IPS-11a (cell line): ENCODE measurements at regions not wholly inside any gene's neighbourhood (a gene's known extent, or its start where the extent isn't known, plus 50 kb on each side); places are given as distances from the start of the nearest gene placed in this dataset.

Source experiments
- H3K4me3 ChIP-seq: one replicate; pipeline ENCODE4 v1.5.1; 2013; ENCODE audit warnings: low read depth, low read length, control low read depth

DNA sequence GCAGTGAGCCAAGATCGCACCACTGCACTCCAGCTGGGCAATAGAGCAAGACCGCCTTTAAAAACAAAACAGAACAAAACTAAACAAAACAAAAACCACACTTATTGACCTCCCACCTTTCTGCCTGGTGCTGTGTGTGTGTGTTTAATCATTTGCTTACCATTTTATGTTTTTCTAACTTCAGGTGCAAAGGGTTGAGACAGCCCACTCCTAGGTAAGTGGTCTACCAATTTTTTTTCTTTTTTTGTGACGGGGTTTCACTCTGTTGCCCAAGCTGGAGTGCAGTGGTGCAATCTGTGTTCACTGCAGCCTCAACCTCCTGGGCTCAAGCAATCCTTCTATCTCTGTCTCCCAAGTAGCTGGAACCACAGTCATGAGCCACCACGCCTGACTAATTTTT lies 65.8 kb downstream of the SALL1 start:
- no peak overlapping the region for H3K4me3 ChIP-seq

DNA sequence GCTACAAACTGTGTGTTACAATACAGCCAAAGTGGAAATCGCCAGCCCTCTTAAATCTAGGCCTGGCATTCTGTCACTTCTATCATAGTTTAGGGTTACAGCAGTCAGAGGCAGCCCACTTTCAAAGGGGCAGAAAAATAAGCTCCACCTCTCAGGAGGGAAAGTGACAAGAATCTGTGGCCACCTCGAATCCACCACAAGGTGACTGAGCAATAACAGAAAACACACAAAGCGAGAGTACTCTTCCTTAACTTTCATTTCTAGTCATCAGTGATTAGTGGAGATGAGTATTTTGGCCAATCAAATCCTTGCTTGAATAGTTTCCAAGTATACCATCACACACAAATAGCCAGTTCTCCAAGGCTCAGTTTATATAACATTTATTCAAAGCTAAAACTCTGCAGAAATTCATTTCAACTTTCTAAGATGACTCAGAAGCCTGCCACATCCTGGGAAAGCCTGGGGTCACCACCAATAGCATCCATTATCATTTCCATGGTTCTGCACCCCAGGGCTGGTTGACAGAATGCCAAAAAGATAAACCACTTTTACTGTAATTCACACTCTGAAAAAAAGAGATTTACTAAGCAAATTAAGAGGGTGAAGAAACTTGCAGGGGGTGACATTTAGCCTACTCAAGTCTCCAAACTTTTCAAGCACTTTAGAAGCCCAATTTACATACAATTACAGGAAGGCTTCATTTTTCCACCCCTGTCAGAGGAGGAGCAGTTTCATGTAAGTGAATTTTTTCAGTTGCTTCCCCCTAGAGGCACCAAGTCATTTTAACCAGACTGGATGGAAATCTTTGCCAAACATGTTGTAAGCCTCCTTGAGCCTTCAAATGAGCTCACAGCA lies 66.8 kb downstream of the SALL1 start:
- no peak overlapping the region for H3K4me3 ChIP-seq

DNA sequence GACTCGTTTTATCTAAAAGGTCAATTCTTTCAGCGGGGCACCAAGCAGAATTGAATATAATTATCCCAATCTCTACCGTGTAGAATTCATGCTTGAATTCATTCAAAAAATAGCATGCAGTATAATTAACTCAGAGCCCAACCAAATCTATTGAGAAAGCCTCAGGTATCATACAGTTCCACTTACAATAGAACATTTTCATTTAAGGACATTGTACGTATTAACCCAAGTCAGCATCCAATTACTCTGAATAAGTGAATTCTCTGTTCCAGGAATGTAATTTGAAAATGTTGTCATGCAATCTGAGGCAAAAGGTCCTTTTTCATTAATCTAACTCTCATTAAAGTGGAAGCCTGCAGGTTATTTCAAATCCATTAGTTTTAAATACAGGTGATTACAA lies 78.5 kb downstream of the SALL1 start:
- H3K4me3 ChIP-seq, result no peak overlapping the region

DNA sequence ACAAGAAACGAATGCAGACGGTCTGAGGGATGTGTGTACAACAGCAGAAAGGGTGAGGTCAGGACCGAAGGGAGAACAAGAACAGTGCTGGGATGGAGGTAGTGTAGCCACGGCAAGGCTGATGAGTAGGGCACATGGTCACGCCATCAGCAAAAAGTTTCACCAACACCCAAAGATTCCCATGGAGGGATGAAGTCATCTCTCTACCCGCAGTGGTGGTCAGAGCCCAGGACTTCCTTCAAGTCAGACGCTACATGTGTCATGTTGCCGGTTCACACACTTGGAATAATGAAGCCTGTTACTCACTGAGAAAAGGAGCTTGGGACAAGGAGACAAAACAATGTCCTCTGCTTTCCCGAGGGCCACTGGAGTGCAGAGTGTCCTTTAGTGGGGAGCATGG lies 79.7 kb downstream of the SALL1 start:
- no peak overlapping the region for H3K4me3 ChIP-seq

DNA sequence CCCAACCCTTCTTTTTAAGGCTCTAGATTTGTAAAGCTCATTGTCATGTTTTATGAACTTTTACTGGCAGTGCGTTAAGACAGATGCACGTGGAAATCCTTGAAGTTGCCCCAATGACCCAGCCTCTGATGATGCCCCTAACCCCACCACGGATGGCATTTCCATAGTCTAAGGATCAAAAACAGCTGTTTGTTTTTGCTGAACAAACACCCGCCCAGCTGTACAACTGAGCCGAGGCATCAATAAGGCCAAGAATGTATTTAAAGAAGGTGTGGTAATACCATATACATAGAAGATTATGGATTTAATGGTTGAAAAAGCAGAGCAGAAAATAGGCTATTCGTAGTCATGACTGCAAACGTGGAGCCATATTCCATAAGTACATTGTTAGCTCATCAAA lies 83.7 kb downstream of the SALL1 start:
- H3K4me3 ChIP-seq, result no peak overlapping the region

DNA sequence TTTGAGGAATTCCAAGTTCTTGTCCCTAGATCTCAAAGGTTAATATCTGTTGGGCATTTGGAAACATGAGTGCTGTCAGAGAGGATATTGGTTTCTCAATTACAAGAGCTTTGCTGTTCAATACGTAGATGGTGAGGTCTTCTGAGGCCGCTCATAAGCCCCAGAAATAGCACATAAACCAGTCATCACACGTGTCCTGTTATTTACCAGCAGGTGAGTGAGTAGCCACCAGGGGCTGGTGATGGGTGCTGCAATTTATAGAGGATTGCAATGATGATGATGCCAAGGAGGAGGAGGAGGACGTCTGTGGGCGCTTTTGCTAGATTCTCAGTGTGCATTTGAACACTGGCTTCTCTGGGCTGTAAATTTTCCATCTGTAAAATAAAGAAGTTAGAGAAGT lies 89.0 kb downstream of the SALL1 start:
- H3K4me3 ChIP-seq, result no peak overlapping the region

DNA sequence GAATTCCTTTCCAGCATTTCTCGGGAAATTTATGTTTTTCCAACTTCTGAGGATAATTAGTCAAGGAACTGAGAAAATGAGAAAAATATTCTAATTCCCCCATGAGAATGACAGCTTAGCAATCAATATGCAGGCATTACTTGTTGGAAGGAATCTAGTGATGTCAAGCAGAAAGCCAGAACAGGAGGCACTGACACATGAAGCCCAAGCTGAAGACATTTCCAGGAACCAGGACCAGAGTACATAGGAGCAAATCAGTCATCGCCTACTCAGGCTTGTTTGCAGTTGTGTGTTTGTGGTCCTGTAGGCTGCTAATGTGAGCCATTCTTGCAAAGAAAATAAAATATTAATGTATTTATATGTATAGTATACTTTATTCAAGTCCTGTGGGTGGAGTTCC lies 89.7 kb downstream of the SALL1 start:
- no peak overlapping the region for H3K4me3 ChIP-seq

DNA sequence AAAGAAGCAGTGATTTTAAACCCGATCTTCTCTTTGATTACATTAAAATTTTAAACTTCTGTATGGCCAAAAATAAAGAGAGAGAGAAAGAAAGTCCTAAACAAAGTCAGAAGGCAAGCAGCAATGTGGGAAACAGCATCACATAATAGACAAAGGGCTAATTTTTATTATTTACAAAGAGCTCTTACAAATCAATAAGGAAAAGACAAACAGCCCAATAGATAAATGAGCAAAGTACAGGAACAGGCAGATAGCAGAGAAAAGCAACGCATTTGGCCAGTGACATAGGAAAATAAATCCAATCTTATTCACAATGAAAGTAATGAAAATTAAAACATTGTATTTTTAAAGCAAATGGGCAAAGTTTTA lies 93.1 kb downstream of the SALL1 start:
- no peak overlapping the region for H3K4me3 ChIP-seq

DNA sequence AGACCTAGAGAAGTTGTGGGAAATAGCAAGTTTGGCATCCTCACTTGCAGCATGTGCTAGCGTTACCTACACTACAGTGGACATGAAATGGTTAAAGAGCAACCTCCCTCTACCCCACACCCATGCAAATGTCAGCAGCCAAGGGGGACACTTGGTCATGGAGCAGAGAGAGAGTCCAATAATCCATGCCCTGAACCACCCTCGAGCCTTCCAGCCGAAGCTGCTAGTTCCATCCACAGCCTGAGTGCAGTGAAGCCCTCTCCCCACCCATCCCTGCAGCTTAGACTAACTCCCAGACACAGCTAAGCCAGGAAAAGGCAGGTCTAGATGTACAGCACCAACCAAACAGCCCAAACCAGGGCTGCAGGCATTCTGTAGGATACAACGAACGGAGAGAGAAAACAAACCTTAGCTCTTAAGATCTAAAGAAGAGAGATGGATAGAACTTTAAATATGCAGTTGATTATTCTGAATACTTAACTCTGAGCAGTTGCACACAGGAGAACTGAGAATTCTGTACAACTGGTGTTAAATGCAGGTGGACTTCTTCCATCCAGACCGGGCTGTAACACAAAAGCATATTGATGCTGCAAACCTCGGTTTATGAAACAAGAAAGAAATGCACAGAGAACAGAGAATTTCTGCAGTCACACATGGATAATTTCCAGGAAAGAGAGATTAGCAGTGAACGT lies 93.8 kb downstream of the SALL1 start:
- no peak overlapping the region for H3K4me3 ChIP-seq

DNA sequence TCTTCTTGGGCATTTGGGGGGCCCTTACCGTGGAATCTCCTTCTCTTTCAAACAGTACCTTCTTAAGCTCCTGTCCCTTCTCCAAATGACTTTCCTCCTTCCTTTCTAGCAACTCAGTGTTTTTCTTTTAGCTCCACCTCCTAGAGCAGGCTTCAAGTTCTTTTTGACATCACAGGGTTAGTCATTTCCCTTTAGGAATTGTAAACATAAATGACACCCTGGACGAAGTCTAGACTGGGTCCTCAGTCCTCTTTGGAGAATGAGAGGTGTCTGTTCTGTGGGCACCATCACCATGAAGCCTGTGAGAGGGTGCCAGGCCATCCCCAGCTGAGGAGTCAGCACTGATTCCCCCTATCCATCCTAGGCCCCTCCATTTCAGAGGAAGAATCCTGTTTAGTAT lies 94.7 kb downstream of the SALL1 start:
- no peak overlapping the region for H3K4me3 ChIP-seq

DNA sequence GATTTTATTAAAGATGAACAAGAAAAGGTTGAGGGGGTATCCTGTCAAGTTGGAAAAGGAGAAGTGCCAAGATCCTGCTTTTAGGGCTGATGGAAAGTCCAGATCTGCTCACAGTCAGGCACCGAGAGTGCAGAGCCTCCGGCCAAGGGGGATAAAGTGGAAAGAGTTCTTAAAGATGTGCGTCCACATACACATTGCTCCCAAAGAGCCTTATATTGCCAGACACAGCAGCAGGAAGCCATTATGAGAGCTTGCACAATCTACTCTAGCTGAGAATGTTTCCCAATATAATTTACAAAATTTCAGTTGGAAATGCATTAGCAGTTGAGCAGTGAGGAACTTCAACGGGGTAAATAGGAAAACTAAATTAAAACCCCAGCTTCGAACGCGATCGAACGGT lies 95.6 kb downstream of the SALL1 start:
- H3K4me3 ChIP-seq, result no peak overlapping the region

DNA sequence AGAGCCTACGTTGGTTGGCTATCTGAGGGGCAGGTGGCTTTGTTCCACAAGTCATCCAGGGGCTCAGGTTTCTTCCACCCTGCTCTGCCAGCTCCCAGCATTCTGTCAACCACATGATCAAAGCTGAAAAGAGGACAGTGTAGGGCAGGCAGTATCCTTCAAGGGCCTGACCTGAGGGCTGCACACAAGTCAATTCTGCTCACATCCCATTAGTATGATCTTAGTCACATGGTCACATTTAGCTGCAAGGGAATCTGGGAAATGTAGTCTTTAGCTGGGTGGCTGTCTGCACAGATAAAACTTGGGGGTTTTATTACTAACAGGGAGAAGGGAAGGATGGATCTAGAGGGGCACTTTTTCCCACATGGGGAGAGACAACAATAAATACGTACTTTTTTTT lies 97.3 kb downstream of the SALL1 start:
- no peak overlapping the region for H3K4me3 ChIP-seq

DNA sequence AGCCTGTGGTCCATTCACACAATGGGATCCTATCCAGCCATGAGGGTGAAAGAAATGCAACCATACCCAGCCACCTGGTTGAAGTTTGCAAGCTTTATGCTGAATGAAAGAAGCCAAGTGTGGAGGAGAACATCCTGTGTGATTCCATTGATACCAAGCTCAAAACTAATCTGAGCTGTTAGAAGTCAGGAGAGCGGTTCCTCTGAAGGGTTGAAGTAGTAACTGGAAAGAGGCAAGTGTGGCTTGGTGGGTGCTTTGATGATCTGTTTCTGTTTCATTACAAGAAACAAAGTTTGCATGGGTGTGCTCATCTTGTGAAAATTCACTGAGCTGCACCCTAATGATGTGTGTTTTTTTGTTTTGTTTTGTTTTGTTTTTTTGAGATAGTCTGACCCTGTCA lies 99.4 kb downstream of the SALL1 start:
- H3K4me3 ChIP-seq, result no peak overlapping the region

DNA sequence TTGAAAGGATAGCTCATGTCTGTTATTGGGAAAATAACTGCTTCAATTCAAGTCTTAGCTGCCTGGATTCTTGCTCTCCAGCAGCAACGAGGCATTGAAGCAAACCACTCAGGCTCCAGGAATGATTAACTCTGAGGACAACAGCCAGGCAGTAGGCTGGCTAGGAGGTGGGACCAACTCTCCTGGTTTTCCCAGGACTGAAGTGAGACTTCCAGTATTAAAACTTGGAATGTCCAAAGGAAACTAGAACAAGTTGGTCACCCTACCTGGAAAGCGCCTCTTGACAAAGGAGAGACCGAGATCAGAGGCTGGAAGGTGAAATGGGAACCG lies 100.7 kb downstream of the SALL1 start:
- H3K4me3 ChIP-seq, result no peak overlapping the region

DNA sequence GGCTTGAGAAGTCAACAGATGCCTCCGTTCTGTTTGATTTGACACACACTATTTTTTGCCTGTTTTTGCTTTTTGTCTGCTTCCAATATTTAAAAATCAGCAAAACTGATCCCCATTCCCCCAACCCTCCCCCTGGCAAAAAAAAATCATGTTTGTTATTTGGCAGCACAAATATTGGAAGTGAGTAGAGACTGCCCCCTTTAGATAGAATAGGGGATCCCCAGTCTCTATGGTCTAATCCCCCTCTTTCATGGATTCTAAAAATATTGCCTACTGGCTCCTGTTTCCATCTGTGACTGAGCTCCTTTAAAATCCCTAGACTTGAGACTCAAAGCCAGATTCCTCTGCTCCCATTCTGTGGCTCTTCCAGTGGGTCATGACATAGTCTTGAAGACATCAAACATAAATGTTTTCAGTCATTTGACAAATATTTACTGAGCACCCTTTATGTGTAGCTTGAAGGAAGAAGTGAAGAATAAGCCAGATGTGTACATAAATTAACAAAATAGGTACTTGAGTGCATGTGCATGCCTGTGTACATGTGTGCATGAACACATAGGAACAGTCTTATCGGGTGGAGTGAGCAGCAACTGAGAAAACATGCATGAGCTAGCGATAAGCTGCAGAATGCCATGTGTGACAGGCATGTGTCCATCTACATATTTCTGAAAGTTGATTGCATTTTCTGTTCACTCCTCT lies 101.2 kb downstream of the SALL1 start:
- H3K4me3 ChIP-seq, result no peak overlapping the region

DNA sequence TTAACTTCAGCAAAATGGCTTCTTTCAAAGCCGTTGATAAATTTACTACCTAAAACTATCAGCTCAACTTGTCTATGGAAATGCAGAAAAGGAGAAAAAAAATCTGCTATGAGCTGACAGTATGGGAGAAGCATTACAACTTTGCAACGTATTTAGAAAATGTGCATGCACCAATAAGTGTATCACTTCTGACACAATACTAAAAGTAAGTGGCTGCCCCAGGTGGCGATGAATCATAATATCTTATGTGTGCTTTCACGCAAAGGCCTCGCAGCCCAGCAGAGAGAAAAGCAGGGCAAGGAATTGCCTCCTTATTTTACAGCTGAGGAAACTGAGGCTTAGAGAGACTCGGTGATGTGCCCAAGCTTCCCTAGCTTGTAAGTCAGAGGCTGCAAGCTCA lies 101.8 kb downstream of the SALL1 start:
- H3K4me3 ChIP-seq, result no peak overlapping the region

DNA sequence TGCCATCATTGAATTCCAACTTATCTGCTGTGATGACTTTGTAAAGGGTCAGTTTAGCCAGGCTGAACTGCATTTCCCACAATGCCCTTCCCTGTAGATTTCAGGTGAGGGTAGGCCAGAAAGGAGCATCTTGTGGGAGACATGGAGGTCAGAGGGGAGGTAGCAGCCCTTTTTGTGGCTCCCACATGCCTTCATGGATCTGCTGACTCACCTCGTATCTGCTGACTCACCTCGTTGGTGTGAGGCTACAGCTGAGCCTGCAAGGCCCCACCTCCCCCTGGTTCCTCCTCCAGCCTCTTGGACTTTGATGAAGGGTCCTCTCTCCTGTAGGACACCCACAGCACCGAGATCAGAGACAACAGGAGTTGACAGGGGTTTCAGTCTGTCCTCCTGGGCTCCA lies 102.5 kb downstream of the SALL1 start:
- H3K4me3 ChIP-seq, result no peak overlapping the region

DNA sequence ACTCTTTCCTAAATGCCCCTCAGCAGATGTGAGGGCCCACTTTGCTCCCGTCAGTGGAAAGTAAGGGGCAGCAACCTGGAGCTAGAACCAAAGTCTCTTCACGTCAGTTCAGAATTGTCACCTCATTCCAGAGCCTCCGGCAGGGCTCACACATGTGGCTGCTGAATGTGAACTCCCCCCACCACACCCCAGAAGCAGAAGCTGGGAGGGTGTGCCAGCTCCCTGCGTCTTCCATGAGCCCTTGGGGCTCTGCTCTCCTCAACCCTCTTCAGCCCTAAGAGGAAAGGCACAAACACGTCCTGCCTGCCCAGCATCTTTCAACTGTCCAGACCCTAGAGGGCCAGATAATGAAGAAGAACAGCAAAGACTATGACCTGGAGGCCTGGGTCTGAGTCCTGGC lies 105.3 kb downstream of the SALL1 start:
- no peak overlapping the region for H3K4me3 ChIP-seq

DNA sequence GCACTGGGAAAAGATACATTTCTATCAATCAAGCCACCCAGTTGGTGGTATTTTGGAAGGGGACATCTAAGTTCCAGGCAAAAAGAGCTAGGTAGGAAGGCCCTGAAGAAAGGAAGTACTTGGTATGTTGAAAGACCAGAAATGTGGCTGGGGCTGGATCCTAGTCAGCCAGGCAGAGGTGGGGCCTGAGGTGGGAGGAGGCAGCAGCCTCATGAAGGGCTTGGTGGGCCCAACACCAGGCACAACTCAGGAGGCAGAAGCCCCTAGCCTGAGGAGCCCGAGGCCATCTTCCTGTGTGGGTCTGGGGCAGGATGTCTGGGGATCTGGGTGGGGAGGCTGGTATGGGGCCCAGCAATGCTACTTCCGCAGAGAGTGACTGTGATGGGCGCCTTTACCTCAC lies 105.9 kb downstream of the SALL1 start:
- H3K4me3 ChIP-seq, result no peak overlapping the region

DNA sequence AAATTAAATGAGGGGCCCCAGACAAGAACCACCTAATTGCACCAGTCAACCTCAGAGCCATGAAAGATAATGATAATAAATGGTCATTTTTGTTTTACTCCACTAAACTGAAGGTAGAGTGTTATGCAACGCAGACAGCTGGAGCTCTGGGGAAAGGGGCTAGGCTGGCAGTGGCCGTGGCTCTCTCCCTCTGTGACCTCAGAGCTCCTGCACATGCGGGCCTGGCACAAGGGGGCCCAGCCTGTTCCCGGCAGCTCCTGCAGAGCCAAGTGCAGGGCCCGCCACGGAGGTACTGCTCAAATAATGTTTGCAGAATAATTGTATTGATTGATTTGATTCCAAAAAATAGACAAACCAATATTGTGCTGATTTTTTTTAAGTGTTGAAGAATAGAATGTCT lies 109.5 kb downstream of the SALL1 start:
- no peak overlapping the region for H3K4me3 ChIP-seq

DNA sequence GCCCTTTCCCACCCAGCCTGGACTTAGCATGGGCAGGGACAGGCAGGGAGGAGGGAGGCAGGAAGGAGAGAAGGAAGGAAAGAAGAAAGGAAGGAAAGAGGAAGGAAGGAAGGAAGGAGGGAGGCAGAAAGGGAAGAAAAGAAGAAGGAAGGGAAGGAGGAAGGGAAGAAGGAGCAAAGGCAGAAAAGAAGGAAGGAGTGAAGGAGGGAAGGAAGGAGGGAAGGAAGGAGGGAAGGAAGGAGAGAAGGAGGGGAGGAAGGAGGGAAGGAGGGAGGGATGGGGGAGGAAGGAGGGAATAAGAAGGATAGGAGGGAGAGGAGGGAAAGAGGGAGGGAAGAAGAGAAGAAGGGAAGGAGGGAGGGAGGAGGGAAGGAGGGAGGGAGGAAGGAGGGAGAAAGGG lies 110.4 kb downstream of the SALL1 start:
- no peak overlapping the region for H3K4me3 ChIP-seq

DNA sequence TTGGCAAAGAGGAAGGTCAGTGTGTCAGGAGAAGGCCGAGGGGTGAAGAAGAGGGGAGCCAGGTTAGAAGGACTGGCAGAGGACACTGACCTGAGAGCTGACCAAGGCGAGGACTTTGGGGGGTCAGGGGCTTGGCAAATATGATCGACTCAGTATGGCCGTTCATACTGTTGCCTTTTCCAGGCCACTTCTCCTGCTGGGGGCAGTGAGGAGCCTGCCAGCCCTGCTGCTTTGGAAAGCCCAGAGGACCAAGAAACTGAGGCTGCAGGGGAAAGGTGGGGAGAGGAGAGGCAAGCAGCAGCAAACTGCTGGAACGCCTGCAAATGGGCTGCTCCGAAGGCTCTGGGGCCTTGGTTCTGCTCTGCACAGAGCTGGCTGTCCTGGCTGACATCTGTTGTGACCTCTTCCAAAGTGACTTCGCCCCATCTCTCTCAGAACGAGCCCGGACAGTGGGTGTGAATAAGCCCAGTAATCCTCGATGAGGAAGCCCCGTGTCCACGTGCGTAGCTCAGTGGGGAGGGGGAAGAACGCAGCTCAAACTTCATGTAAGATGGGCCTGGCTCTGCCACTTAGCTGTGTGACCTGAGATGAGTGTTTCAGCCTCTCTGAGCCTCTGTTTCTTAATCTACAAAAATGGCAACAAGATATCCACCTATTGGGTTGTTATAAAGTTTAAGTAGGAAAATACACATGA lies 111.3 kb downstream of the SALL1 start:
- H3K4me3 ChIP-seq, result no peak overlapping the region
